ENCODE measurements at regions not wholly inside any gene's neighbourhood (a gene's known extent, or its start where the extent isn't known, plus 50 kb on each side); places are given as distances from the start of the nearest gene placed in this dataset.

DNA sequence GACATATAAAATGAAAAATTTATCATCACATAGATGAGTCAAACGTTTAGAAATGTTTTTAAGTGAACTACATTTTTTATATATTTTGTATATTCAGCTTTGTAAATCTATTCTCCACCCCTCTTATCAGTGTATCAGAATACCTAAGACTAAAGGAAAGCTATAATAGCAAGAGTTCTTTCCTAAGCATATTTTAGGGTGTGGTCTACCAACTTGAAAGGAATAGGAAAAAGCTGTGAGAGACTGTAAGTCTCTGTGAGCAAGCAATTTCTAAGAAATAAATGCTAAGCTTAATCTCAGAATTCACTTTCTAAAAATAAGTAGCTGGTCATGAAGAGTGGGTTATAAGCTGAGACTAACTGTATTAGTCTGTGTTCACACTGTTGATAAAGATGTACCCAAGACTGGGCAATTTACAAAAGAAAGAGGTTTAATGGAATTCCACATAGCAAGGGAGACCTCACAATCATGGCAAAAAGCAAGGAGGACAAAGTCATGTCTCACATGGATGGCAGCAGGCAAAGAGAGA lies 175.4 kb upstream of the PREP start:
- TF ChIP-seq, protein P1, sequence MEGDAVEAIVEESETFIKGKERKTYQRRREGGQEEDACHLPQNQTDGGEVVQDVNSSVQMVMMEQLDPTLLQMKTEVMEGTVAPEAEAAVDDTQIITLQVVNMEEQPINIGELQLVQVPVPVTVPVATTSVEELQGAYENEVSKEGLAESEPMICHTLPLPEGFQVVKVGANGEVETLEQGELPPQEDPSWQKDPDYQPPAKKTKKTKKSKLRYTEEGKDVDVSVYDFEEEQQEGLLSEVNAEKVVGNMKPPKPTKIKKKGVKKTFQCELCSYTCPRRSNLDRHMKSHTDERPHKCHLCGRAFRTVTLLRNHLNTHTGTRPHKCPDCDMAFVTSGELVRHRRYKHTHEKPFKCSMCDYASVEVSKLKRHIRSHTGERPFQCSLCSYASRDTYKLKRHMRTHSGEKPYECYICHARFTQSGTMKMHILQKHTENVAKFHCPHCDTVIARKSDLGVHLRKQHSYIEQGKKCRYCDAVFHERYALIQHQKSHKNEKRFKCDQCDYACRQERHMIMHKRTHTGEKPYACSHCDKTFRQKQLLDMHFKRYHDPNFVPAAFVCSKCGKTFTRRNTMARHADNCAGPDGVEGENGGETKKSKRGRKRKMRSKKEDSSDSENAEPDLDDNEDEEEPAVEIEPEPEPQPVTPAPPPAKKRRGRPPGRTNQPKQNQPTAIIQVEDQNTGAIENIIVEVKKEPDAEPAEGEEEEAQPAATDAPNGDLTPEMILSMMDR (IDR thresholded peaks at IDR 0.05): no peak
- TF ChIP-seq POLR2A (IDR thresholded peaks at IDR 0.05): no peak

Data from testis (tissue), 2 donors.